Activated T-cell treated with anti-CD3 and anti-CD28 coated beads, Interleukin-2, amount 50 U/mL, for 48 hours (primary cell): ENCODE measurements at regions not wholly inside any gene's neighbourhood (a gene's known extent, or its start where the extent isn't known, plus 50 kb on each side); places are given as distances from the start of the nearest gene placed in this dataset.

Source experiments
- DNase-seq, 2 experiments: peaks; one replicate each; pipeline ENCODE4 v3.0.0-alpha.2; 2020

GRCh38 chr7:33729726-33730125 lies 175.6 kb upstream of the BMPER start:
- DNase-seq: no peak

GRCh38 chr7:33730958-33731357 lies 174.4 kb upstream of the BMPER start:
- no peak for DNase-seq

- DNase-seq: no peak
Measured at GRCh38 chr7:33731912-33732311, 173.4 kb upstream of the BMPER start.

- DNase-seq: no peak
Measured at GRCh38 chr7:33732462-33732861, 172.9 kb upstream of the BMPER start.

GRCh38 chr7:33733870-33734650 lies 171.3 kb upstream of the BMPER start:
- DNase-seq: no peak

- DNase-seq: no peak
Measured at GRCh38 chr7:33735403-33735802, 169.9 kb upstream of the BMPER start.

- DNase-seq: no peak
Measured at GRCh38 chr7:33736521-33737221, 168.7 kb upstream of the BMPER start.

- DNase-seq: no peak
Measured at GRCh38 chr7:33738260-33738935, 166.9 kb upstream of the BMPER start.

GRCh38 chr7:33739286-33739685 lies 166.1 kb upstream of the BMPER start:
- no peak for DNase-seq

GRCh38 chr7:33742521-33742920 lies 162.8 kb upstream of the BMPER start:
- no peak for DNase-seq

- DNase-seq: no peak
Measured at GRCh38 chr7:33742999-33743587, 162.2 kb upstream of the BMPER start.

- DNase-seq: no peak
Measured at GRCh38 chr7:33743594-33743993, 161.7 kb upstream of the BMPER start.

- DNase-seq: no peak
Measured at GRCh38 chr7:33744293-33745075, 160.9 kb upstream of the BMPER start.

GRCh38 chr7:33745934-33746333 lies 159.4 kb upstream of the BMPER start:
- no peak for DNase-seq

- DNase-seq: no peak
Measured at GRCh38 chr7:33748793-33749192, 156.5 kb upstream of the BMPER start.

- DNase-seq: no peak
Measured at GRCh38 chr7:33750177-33750576, 155.2 kb upstream of the BMPER start.

GRCh38 chr7:33751443-33751842 lies 153.9 kb upstream of the BMPER start:
- no peak for DNase-seq

- DNase-seq: no peak
Measured at GRCh38 chr7:33753881-33754525, 151.3 kb upstream of the BMPER start.

GRCh38 chr7:33754933-33755928 lies 150.1 kb upstream of the BMPER start:
- DNase-seq: no peak

- DNase-seq: no peak
Measured at GRCh38 chr7:33757050-33757449, 148.3 kb upstream of the BMPER start.
